Left renal cortex interstitium (tissue), 4 donors: ENCODE measurements at regions not wholly inside any gene's neighbourhood (a gene's known extent, or its start where the extent isn't known, plus 50 kb on each side); places are given as distances from the start of the nearest gene placed in this dataset.

Experiments
- DNase-seq, 4 donors: peaks; one replicate each; pipeline ENCODE4 v3.0.0-alpha.2; 2013; ENCODE audit warnings: low read depth in 4 of 4, low spot score in 2 of 4, missing footprints in 1 of 4

GRCh38 chr15:70494517-70494851, 268.9 kb downstream of the UACA start:
- DNase-seq, result no peak

GRCh38 chr15:70493787-70494516, 269.4 kb downstream of the UACA start:
- DNase-seq, result no peak

GRCh38 chr15:70493376-70493775, 270.0 kb downstream of the UACA start:
- no peak for DNase-seq

GRCh38 chr15:70492240-70493177, 270.8 kb downstream of the UACA start:
- DNase-seq, result no peak

GRCh38 chr15:70491641-70492040, 271.7 kb downstream of the UACA start:
- no peak for DNase-seq

GRCh38 chr15:70491201-70491621, 272.1 kb downstream of the UACA start:
- no peak for DNase-seq

GRCh38 chr15:70490838-70491155, 272.6 kb downstream of the UACA start:
- no peak for DNase-seq

- no peak for DNase-seq
Measured at GRCh38 chr15:70490148-70490837, 273.1 kb downstream of the UACA start.

- no peak for DNase-seq
Measured at GRCh38 chr15:70488941-70489848, 274.2 kb downstream of the UACA start.

GRCh38 chr15:70488002-70488605, 275.3 kb downstream of the UACA start:
- no peak for DNase-seq

- no peak for DNase-seq
Measured at GRCh38 chr15:70487387-70487740, 276.0 kb downstream of the UACA start.

GRCh38 chr15:70486451-70487386, 276.6 kb downstream of the UACA start:
- no peak for DNase-seq

GRCh38 chr15:70486012-70486411, 277.3 kb downstream of the UACA start:
- DNase-seq, result no peak

GRCh38 chr15:70484993-70485392, 278.4 kb downstream of the UACA start:
- no peak for DNase-seq

GRCh38 chr15:70483513-70483912, 279.8 kb downstream of the UACA start:
- DNase-seq, result no peak

GRCh38 chr15:70480196-70480856, 283.0 kb downstream of the UACA start:
- no peak for DNase-seq

GRCh38 chr15:70479785-70480184, 283.6 kb downstream of the UACA start:
- no peak for DNase-seq

- DNase-seq, result no peak
Measured at GRCh38 chr15:70479056-70479455, 284.3 kb downstream of the UACA start.
